ENCODE measurements at regions not wholly inside any gene's neighbourhood (a gene's known extent, or its start where the extent isn't known, plus 50 kb on each side); places are given as distances from the start of the nearest gene placed in this dataset.

- TF ChIP-seq POLR2AphosphoS5 (IDR thresholded peaks at IDR 0.05; ENCODE audit: borderline replicate concordance, low read depth, low read length) = no peak
- no peak for TF ChIP-seq EZH2 (IDR thresholded peaks at IDR 0.05)
- TF ChIP-seq FOXP2 (optimal IDR thresholded peaks at IDR 0.05; ENCODE audit: control extremely low read depth, extremely low read length, insufficient read depth) = no peak
These were observed 59.6 kb downstream of the OLIG3 start for GRCh38 chr6:137434640-137435039.
